Osteocyte (in vitro differentiated cells): ENCODE measurements at regions not wholly inside any gene's neighbourhood (a gene's known extent, or its start where the extent isn't known, plus 50 kb on each side); places are given as distances from the start of the nearest gene placed in this dataset.
A peak's percentile ranks its signal among the peaks of the same experiment; 100 is the strongest.
"Not testable (repeated sequence)": the region's sequence is repeated elsewhere in the genome, so short reads cannot be mapped to it uniquely, and the experiment has no call there.

ENCODE experiments used
- DNase-seq: peaks from one replicate; pipeline ENCODE4 v3.0.0; 2021; ENCODE audit warnings: mixed read lengths; ENCODE audit not compliant: unreplicated experiment; ENCODE audit errors: extremely low spot score
- H3K27ac Mint-ChIP-seq: one replicate; pipeline ENCODE4 v1.8.0; 2021; ENCODE audit warnings: mild to moderate bottlenecking, mixed read lengths; ENCODE audit not compliant: unreplicated experiment
- H3K27me3 Mint-ChIP-seq: one replicate; pipeline ENCODE4 v1.8.0; 2021; ENCODE audit warnings: mixed read lengths; ENCODE audit not compliant: unreplicated experiment
- H3K36me3 Mint-ChIP-seq: one replicate; pipeline ENCODE4 v1.8.0; 2021; ENCODE audit warnings: mixed read lengths; ENCODE audit not compliant: unreplicated experiment
- H3K4me1 Mint-ChIP-seq: one replicate; pipeline ENCODE4 v1.8.0; 2021; ENCODE audit warnings: mixed read lengths; ENCODE audit not compliant: unreplicated experiment
- H3K4me3 Mint-ChIP-seq: one replicate; pipeline ENCODE4 v1.8.0; 2021; ENCODE audit warnings: mild to moderate bottlenecking, moderate library complexity, mixed read lengths; ENCODE audit not compliant: unreplicated experiment
- H3K9me3 Mint-ChIP-seq: one replicate; pipeline ENCODE4 v1.8.0; 2021; ENCODE audit warnings: mixed read lengths; ENCODE audit not compliant: unreplicated experiment
- CTCF ChIP-seq: fragments of 200-600 bp; sonication (generic); IDR thresholded peaks from 2 replicates; pipeline ENCODE4 v1.5.0; 2021; ENCODE audit warnings: antibody characterized with exemption, mild to moderate bottlenecking, moderate library complexity

GRCh38 chr1:219863816-219864215 is 64.5 kb downstream of the SLC30A10 start:
- H3K27me3 Mint-ChIP-seq, DNase-seq, H3K4me1 Mint-ChIP-seq, H3K9me3 Mint-ChIP-seq, H3K4me3 Mint-ChIP-seq, H3K36me3 Mint-ChIP-seq, H3K27ac Mint-ChIP-seq: not testable (repeated sequence)

GRCh38 chr1:219862366-219862765 is 66.0 kb downstream of the SLC30A10 start:
- no peak for TF ChIP-seq CTCF
- Mint-ChIP-seq H3K27ac (no peak overlapping the region), H3K4me3 (no peak overlapping the region), H3K4me1 (no peaks in the 10 kb centered on the region), H3K9me3 (no peaks in the 10 kb centered on the region), H3K27me3 (peaks cover 7% of the 10 kb centered on the region), H3K36me3 (no peaks in the 10 kb centered on the region)
- DNase-seq = no peak

- no peak for TF ChIP-seq CTCF
- H3K36me3 Mint-ChIP-seq = no peaks in the 10 kb centered on the region
- H3K27ac Mint-ChIP-seq = no peak overlapping the region
- no peaks in the 10 kb centered on the region for H3K9me3 Mint-ChIP-seq
- peaks cover 12% of the 10 kb centered on the region for H3K27me3 Mint-ChIP-seq
- no peak for DNase-seq
- no peaks in the 10 kb centered on the region for H3K4me1 Mint-ChIP-seq
- no peak overlapping the region for H3K4me3 Mint-ChIP-seq
Measured at GRCh38 chr1:219858980-219859379, 69.4 kb downstream of the SLC30A10 start.

- H3K36me3 Mint-ChIP-seq = no peaks in the 10 kb centered on the region
- peaks cover 13% of the 10 kb centered on the region for H3K9me3 Mint-ChIP-seq
- TF ChIP-seq CTCF = no peak
- peaks cover 36% of the 10 kb centered on the region for H3K27me3 Mint-ChIP-seq
- no peaks in the 10 kb centered on the region for H3K4me1 Mint-ChIP-seq
- no peak for DNase-seq
- no peak overlapping the region for H3K27ac Mint-ChIP-seq
- H3K4me3 Mint-ChIP-seq = no peak overlapping the region
Measured at GRCh38 chr1:219847215-219847855, 81.0 kb downstream of the SLC30A10 start.

- Mint-ChIP-seq H3K27me3 (peaks cover 45% of the 10 kb centered on the region), H3K4me3 (peak overlapping the region; percentile 59), H3K4me1 (peaks cover 11% of the 10 kb centered on the region)
- DNase-seq, H3K9me3 Mint-ChIP-seq, H3K36me3 Mint-ChIP-seq, H3K27ac Mint-ChIP-seq: not testable (repeated sequence)
- TF ChIP-seq CTCF = peak; percentile 23
Measured at GRCh38 chr1:219839595-219839994, 88.8 kb downstream of the SLC30A10 start.

GRCh38 chr1:219837994-219838294 is 90.4 kb downstream of the SLC30A10 start:
- no peaks in the 10 kb centered on the region for H3K9me3 Mint-ChIP-seq
- no peak for TF ChIP-seq CTCF
- peaks cover 11% of the 10 kb centered on the region for H3K4me1 Mint-ChIP-seq
- H3K27me3 Mint-ChIP-seq = peaks cover 59% of the 10 kb centered on the region
- no peak for DNase-seq
- H3K36me3 Mint-ChIP-seq = no peaks in the 10 kb centered on the region
- no peak overlapping the region for H3K4me3 Mint-ChIP-seq
- H3K27ac Mint-ChIP-seq = no peak overlapping the region
